ENCODE measurements at regions not wholly inside any gene's neighbourhood (a gene's known extent, or its start where the extent isn't known, plus 50 kb on each side); places are given as distances from the start of the nearest gene placed in this dataset.

- POLR2A ChIA-PET (ENCODE audit: partially characterized antibody) = no interaction called here
- Histone ChIP-seq H3K9ac (replicated peaks in 1 of 4; ENCODE audit: extremely low read depth in 1 of 4, low read depth in 3 of 4, low read length in 3 of 4) (no peak overlapping the region), H3K36me3 (ENCODE audit: control insufficient read depth in 2 of 4, insufficient read depth in 4 of 4, low read length in 3 of 4) (no peaks in the 10 kb centered on the region), H2AFZ (ENCODE audit: low read length) (no peak overlapping the region), H2AK5ac (ENCODE audit: low read depth, low read length) (no peak overlapping the region), H4K5ac (ENCODE audit: insufficient read length, low read depth, low read length) (no peak overlapping the region), H2BK12ac (ENCODE audit: low read depth, low read length) (no peak overlapping the region), H2BK20ac (ENCODE audit: low read length) (no peak overlapping the region; the same call in 1 of the 2 replicates), H3K27me3 (replicated peaks in 1 of 4; ENCODE audit: control insufficient read depth in 3 of 4, extremely low read depth in 1 of 4, insufficient read depth in 3 of 4, low read length in 3 of 4) (no peaks in the 10 kb centered on the region; a peak in 1 of 7 replicates), H4K20me1 (replicated peaks in 1 of 2; ENCODE audit: control insufficient read depth in 1 of 2, insufficient read depth in 2 of 2, low read length in 2 of 2) (no peaks in the 10 kb centered on the region), H2BK15ac (ENCODE audit: low read length) (no peak overlapping the region), H3K4me3 (ENCODE audit: extremely low read depth in 1 of 4, insufficient read depth in 2 of 4, low read depth in 3 of 4, low read length in 4 of 4) (no peak overlapping the region), H3K9me3 (ENCODE audit: insufficient read depth in 2 of 2, low read depth in 1 of 2, low read length in 1 of 2) (no peaks in the 10 kb centered on the region), H3K79me2 (ENCODE audit: control insufficient read depth in 1 of 2, insufficient read depth in 2 of 2, low read length in 2 of 2) (no peaks in the 10 kb centered on the region), H3K4ac (replicated peaks; ENCODE audit: insufficient read length, low read depth, low read length) (no peak overlapping the region), H3K27ac (ENCODE audit: low read depth, low read length) (no peak overlapping the region), H2BK120ac (replicated peaks; ENCODE audit: low read depth, low read length) (no peak overlapping the region), H2BK5ac (ENCODE audit: low read depth, low read length) (no peak overlapping the region), H3K4me2 (ENCODE audit: insufficient read depth in 1 of 2, low read depth in 2 of 2, low read length in 2 of 2) (no peak overlapping the region), H4K91ac (replicated peaks; ENCODE audit: insufficient read length, low read length) (no peak overlapping the region), H3K23me2 (ENCODE audit: low read depth, low read length) (no peaks in the 10 kb centered on the region), H4K8ac (ENCODE audit: extremely low read depth, insufficient read depth, low read length) (no peak overlapping the region), H3K79me1 (ENCODE audit: low read depth, low read length) (no peaks in the 10 kb centered on the region), H3K4me1 (replicated peaks in 1 of 4; ENCODE audit: control insufficient read depth in 3 of 4, insufficient read depth in 4 of 4, low read length in 3 of 4) (no peaks in the 10 kb centered on the region), H3K56ac (replicated peaks; ENCODE audit: insufficient read length, low read depth, low read length) (no peak overlapping the region), H3K14ac (ENCODE audit: insufficient read length) (no peak overlapping the region), H3K23ac (ENCODE audit: insufficient read length) (no peak overlapping the region), H3K18ac (ENCODE audit: extremely low read depth, low read length) (no peak overlapping the region)
- WGBS, 2 experiments (ENCODE audit: extremely low coverage in 1 of 2, insufficient coverage in 1 of 2, insufficient read length in 1 of 2, insufficient replicate concordance in 2 of 2, low coverage in 1 of 2, low lambda C conversion rate in 2 of 2, missing lambda C conversion rate in 1 of 2) = 83% methylated on average over 3 of the region's 3 CpGs; no CpG with 5 or more reads in 1 of the 2 experiments
- TF ChIP-seq TEAD4 (IDR thresholded peaks at IDR 0.05; ENCODE audit: low read depth, low read length) (no peak), SP1 (IDR thresholded peaks at IDR 0.05; ENCODE audit: low read depth, low read length) (no peak), CHD1 (IDR thresholded peaks at IDR 0.05; ENCODE audit: low read depth, low read length) (no peak), KDM5A (IDR thresholded peaks at IDR 0.05; ENCODE audit: low read length) (no peak), NANOG (IDR thresholded peaks at IDR 0.05; ENCODE audit: insufficient read depth, low read depth, low read length, poor library complexity, severe bottlenecking) (no peak), SP4 (IDR thresholded peaks at IDR 0.05; ENCODE audit: low read length) (no peak), SRF (IDR thresholded peaks at IDR 0.05; ENCODE audit: low read depth, low read length) (no peak), ASH2L (IDR thresholded peaks at IDR 0.05; ENCODE audit: low read length) (no peak)
- no peak for FAIRE-seq
- no peak for DNase-seq (ENCODE audit: low read depth in 1 of 2, low spot score in 2 of 2)
- CTCF ChIA-PET (ENCODE audit: partially characterized antibody) = interaction anchor here (1.1 to 1.2 kb wide), 2 partner anchors 9 to 49 kb away, joined by 3 read pairs; no protein-coding TSS in a partner anchor
These were observed 92.3 kb downstream of the BOD1 start for GRCh38 chr5:173524136-173524535.

All from H1 (cell line).